DND-41 (cell line): ENCODE measurements at regions not wholly inside any gene's neighbourhood (a gene's known extent, or its start where the extent isn't known, plus 50 kb on each side); places are given as distances from the start of the nearest gene placed in this dataset.

Experiments used
- CTCF ChIP-seq: IDR thresholded peaks from 2 replicates; pipeline ENCODE4 v1.5.1; 2012; ENCODE audit warnings: borderline replicate concordance, low read length, moderate library complexity, mild to moderate bottlenecking; ENCODE audit not compliant: poor library complexity, severe bottlenecking; ENCODE audit errors: extremely low read depth
- EZH2 ChIP-seq: IDR thresholded peaks from 3 replicates; pipeline ENCODE4 v1.6.1; 2012; ENCODE audit warnings: borderline replicate concordance, low read depth, mild to moderate bottlenecking, moderate library complexity, low read length, inconsistent platforms; ENCODE audit not compliant: severe bottlenecking

GRCh38 chr18:55106906-55107305 is 147.6 kb upstream of the CCDC68 start:
- TF ChIP-seq CTCF = no peak
- TF ChIP-seq EZH2 = no peak
